ENCODE measurements at regions not wholly inside any gene's neighbourhood (a gene's known extent, or its start where the extent isn't known, plus 50 kb on each side); places are given as distances from the start of the nearest gene placed in this dataset.

- peaks cover 10 to 12% of the 10 kb centered on the region in 2 donors for H3K4me1 ChIP-seq
- H3K36me3 ChIP-seq: no peaks in the 10 kb centered on the region
- no peak for DNase-seq
- intact Hi-C loops (cut with DNase I): no loop called here
- no peak overlapping the region for H3K4me3 ChIP-seq
- ATAC-seq: no peak
- no peak overlapping the region for H3K27ac ChIP-seq
- peaks cover 0 to 15% of the 10 kb centered on the region in 2 donors for H3K27me3 ChIP-seq
- no peak for TF ChIP-seq CTCF (IDR thresholded peaks at IDR 0.05)
- H3K9me3 ChIP-seq: no peaks in the 10 kb centered on the region
Measured at GRCh38 chr20:22384978-22385377, 199.4 kb downstream of the FOXA2 start.

GRCh38 chr20:22383156-22383555 is 201.2 kb downstream of the FOXA2 start:
- Histone ChIP-seq H3K27ac (no peak overlapping the region), H3K4me1 (peaks cover 10 to 12% of the 10 kb centered on the region in 2 donors)
- intact Hi-C loops (cut with DNase I): no loop called here

GRCh38 chr20:22382742-22383141 is 201.6 kb downstream of the FOXA2 start:
- DNase-seq: no peak
- Histone ChIP-seq H3K27me3 (peaks cover 0 to 15% of the 10 kb centered on the region in 2 donors), H3K27ac (no peak overlapping the region), H3K36me3 (no peaks in the 10 kb centered on the region), H3K4me1 (peaks cover 10 to 12% of the 10 kb centered on the region in 2 donors), H3K9me3 (no peaks in the 10 kb centered on the region), H3K4me3 (no peak overlapping the region)
- intact Hi-C loops (cut with DNase I): no loop called here
- peak; percentile 41 for ATAC-seq
- TF ChIP-seq CTCF (IDR thresholded peaks at IDR 0.05): no peak

More at GRCh38 chr20:22383156-22383555, 201.2 kb downstream of the FOXA2 start:
- peaks cover 0 to 15% of the 10 kb centered on the region in 2 donors for H3K27me3 ChIP-seq
- ATAC-seq (no peak), DNase-seq (no peak)
- TF ChIP-seq CTCF (IDR thresholded peaks at IDR 0.05): no peak
- H3K4me3 ChIP-seq: no peak overlapping the region
- H3K36me3 ChIP-seq: no peaks in the 10 kb centered on the region
- no peaks in the 10 kb centered on the region for H3K9me3 ChIP-seq

GRCh38 chr20:22381812-22382416 is 202.5 kb downstream of the FOXA2 start:
- H3K27ac ChIP-seq: peak overlapping the region in 1 of 2 donors; percentile 26
- no peaks in the 10 kb centered on the region for H3K36me3 ChIP-seq
- TF ChIP-seq CTCF (IDR thresholded peaks at IDR 0.05): no peak
- intact Hi-C loops (cut with DNase I): no loop called here
- H3K27me3 ChIP-seq: peaks cover 0 to 15% of the 10 kb centered on the region in 2 donors
- ATAC-seq (peak; percentile 66), DNase-seq (no peak)
- no peaks in the 10 kb centered on the region for H3K9me3 ChIP-seq
- H3K4me3 ChIP-seq: no peak overlapping the region
- peaks cover 10 to 12% of the 10 kb centered on the region in 2 donors for H3K4me1 ChIP-seq

GRCh38 chr20:22379472-22379871 is 204.9 kb downstream of the FOXA2 start:
- intact Hi-C loops (cut with DNase I): no loop called here
- Histone ChIP-seq H3K27ac (no peak overlapping the region), H3K9me3 (no peaks in the 10 kb centered on the region), H3K27me3 (no peaks in the 10 kb centered on the region), H3K4me3 (no peak overlapping the region), H3K36me3 (no peaks in the 10 kb centered on the region), H3K4me1 (peaks cover 10 to 12% of the 10 kb centered on the region in 2 donors)
- TF ChIP-seq CTCF (IDR thresholded peaks at IDR 0.05): no peak
- DNase-seq (no peak), ATAC-seq (no peak)

Measured in left lung (tissue), 4 donors.